HG02973 (cell line): ENCODE measurements at regions not wholly inside any gene's neighbourhood (a gene's known extent, or its start where the extent isn't known, plus 50 kb on each side); places are given as distances from the start of the nearest gene placed in this dataset.

Source experiments
- ATAC-seq: cut with Tn5 transposase; IDR thresholded peaks from one replicate; pipeline ENCODE4 v1.9.1; 2021; ENCODE audit warnings: moderate library complexity; ENCODE audit not compliant: unreplicated experiment

GRCh38 chr17:71966459-71967313 lies 154.1 kb upstream of the SOX9 start:
- no peak for ATAC-seq

- no peak for ATAC-seq
Observed at GRCh38 chr17:71969500-71969899, 151.3 kb upstream of the SOX9 start.

- no peak for ATAC-seq
Observed at GRCh38 chr17:71970312-71970711, 150.5 kb upstream of the SOX9 start.

- ATAC-seq: no peak
Observed at GRCh38 chr17:71974051-71974450, 146.8 kb upstream of the SOX9 start.

GRCh38 chr17:71975331-71975801 lies 145.5 kb upstream of the SOX9 start:
- ATAC-seq: no peak

GRCh38 chr17:71976011-71976649 lies 144.7 kb upstream of the SOX9 start:
- ATAC-seq: no peak

- ATAC-seq: no peak
Observed at GRCh38 chr17:71978435-71978834, 142.4 kb upstream of the SOX9 start.

- ATAC-seq: no peak
Observed at GRCh38 chr17:71980171-71980570, 140.6 kb upstream of the SOX9 start.

- no peak for ATAC-seq
Observed at GRCh38 chr17:71983828-71984227, 137.0 kb upstream of the SOX9 start.

- no peak for ATAC-seq
Observed at GRCh38 chr17:71985111-71986039, 135.4 kb upstream of the SOX9 start.

GRCh38 chr17:71986886-71987285 lies 133.9 kb upstream of the SOX9 start:
- no peak for ATAC-seq

GRCh38 chr17:71987634-71988033 lies 133.2 kb upstream of the SOX9 start:
- ATAC-seq: no peak

GRCh38 chr17:71989117-71989516 lies 131.7 kb upstream of the SOX9 start:
- ATAC-seq: no peak

- ATAC-seq: no peak
Observed at GRCh38 chr17:71993363-71993762, 127.5 kb upstream of the SOX9 start.

- no peak for ATAC-seq
Observed at GRCh38 chr17:71995590-71995989, 125.2 kb upstream of the SOX9 start.

- no peak for ATAC-seq
Observed at GRCh38 chr17:72004011-72004427, 116.8 kb upstream of the SOX9 start.

GRCh38 chr17:72004611-72005331 lies 116.0 kb upstream of the SOX9 start:
- ATAC-seq: no peak

GRCh38 chr17:72005332-72006163 lies 115.3 kb upstream of the SOX9 start:
- peak; percentile 47 for ATAC-seq

- ATAC-seq: no peak
Observed at GRCh38 chr17:72008236-72008876, 112.5 kb upstream of the SOX9 start.
